Thoracic aorta (tissue), 2 donors: ENCODE measurements at regions not wholly inside any gene's neighbourhood (a gene's known extent, or its start where the extent isn't known, plus 50 kb on each side); places are given as distances from the start of the nearest gene placed in this dataset.

Source experiments
- ATAC-seq: fragments of 150-250 bp; one replicate; pipeline ENCODE4 v1.8.0; 2017; ENCODE audit warnings: low read depth; ENCODE audit not compliant: insufficient number of reproducible peaks, low FRiP score
- DNase-seq: peaks from one replicate; pipeline ENCODE4 v3.0.0-alpha.2; 2020; ENCODE audit warnings: low spot score
- H3K27ac ChIP-seq, 2 donors: fragments of 200-600 bp; sonication (generic); 1 replicate in 1 of 2; 2 replicates in 1 of 2; pipeline ENCODE4 v1.5.1; 2016; ENCODE audit warnings: mild to moderate bottlenecking in 2 of 2, moderate library complexity in 2 of 2
- H3K27me3 ChIP-seq: fragments of 200-600 bp; sonication (generic); replicated peaks from 2 replicates; pipeline ENCODE4 v1.6.0; 2016; ENCODE audit warnings: mild to moderate bottlenecking; ENCODE audit not compliant: insufficient read depth
- H3K36me3 ChIP-seq: fragments of 200-600 bp; sonication (generic); one replicate; pipeline ENCODE4 v1.5.1; 2016
- H3K4me1 ChIP-seq, 2 donors: fragments of 200-600 bp; sonication (generic); 1 replicate in 1 of 2; 2 replicates in 1 of 2; pipeline versions ENCODE4 v1.5.1 to v1.6.0; 2016; ENCODE audit warnings: low read depth in 2 of 2, mild to moderate bottlenecking in 1 of 2; ENCODE audit not compliant: control insufficient read depth in 1 of 2
- H3K4me3 ChIP-seq: fragments of 200-600 bp; sonication (generic); 2 replicates; pipeline ENCODE4 v1.5.1; 2016; ENCODE audit warnings: mild to moderate bottlenecking
- H3K9me3 ChIP-seq: fragments of 200-600 bp; sonication (generic); 2 replicates; pipeline ENCODE4 v1.5.1; 2016
- TF ChIP-seq, protein P1 (sequence below): fragments of 200-600 bp; sonication (generic); IDR thresholded peaks from one replicate; pipeline ENCODE4 v1.5.1; 2019; ENCODE audit warnings: antibody characterized with exemption

- no peak overlapping the region for H3K27ac ChIP-seq
- no peak for ATAC-seq
- no peak overlapping the region for H3K4me3 ChIP-seq
- H3K27me3 ChIP-seq = no peaks in the 10 kb centered on the region
- TF ChIP-seq, protein P1, sequence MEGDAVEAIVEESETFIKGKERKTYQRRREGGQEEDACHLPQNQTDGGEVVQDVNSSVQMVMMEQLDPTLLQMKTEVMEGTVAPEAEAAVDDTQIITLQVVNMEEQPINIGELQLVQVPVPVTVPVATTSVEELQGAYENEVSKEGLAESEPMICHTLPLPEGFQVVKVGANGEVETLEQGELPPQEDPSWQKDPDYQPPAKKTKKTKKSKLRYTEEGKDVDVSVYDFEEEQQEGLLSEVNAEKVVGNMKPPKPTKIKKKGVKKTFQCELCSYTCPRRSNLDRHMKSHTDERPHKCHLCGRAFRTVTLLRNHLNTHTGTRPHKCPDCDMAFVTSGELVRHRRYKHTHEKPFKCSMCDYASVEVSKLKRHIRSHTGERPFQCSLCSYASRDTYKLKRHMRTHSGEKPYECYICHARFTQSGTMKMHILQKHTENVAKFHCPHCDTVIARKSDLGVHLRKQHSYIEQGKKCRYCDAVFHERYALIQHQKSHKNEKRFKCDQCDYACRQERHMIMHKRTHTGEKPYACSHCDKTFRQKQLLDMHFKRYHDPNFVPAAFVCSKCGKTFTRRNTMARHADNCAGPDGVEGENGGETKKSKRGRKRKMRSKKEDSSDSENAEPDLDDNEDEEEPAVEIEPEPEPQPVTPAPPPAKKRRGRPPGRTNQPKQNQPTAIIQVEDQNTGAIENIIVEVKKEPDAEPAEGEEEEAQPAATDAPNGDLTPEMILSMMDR = no peak
- DNase-seq = no peak
- H3K36me3 ChIP-seq = no peaks in the 10 kb centered on the region
- no peaks in the 10 kb centered on the region for H3K4me1 ChIP-seq
- H3K9me3 ChIP-seq = no peaks in the 10 kb centered on the region
These were observed 137.6 kb upstream of the RUNX3 start for GRCh38 chr1:25067518-25068251.

DNA sequence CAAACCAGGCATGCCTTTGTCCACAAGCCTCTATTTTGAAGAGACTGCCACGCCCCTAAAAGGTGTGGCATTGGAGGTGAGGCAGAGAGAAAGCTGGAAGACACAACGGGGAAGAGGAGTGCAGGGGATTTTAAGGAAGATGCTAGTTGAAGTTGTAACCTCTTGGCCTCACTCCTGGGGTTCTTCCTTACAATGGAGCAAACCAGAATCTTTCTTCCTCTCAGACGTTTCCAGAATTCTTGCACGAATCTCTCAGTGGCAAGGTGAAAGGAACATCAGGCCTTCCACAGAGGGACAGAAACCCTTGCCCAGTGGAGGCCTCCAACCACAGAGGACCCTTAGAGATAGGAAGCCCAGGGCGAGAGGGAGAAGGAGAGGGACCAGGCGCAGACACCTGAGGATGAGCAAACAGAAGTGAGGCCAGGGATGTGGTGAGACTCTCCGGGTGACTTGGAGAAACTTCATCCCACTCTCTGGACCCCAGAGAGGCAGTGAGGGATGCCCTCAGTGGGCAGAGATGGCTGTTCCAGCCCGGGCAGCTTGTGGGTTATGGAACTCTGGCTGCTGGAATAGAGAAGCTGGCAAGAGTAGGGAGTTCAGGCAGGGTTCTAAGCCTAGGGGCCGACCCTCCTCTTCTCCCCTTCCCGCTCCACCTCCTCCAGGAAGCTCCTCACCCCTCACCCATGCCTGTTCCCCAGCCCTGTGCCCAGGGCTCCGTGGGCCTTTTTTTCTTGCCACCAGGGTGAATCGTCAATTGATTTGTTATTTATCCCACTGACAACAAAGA is 136.8 kb upstream of the RUNX3 start:
- Histone ChIP-seq H3K36me3 (no peaks in the 10 kb centered on the region), H3K4me3 (no peak overlapping the region), H3K27ac (no peak overlapping the region), H3K9me3 (no peaks in the 10 kb centered on the region), H3K4me1 (no peaks in the 10 kb centered on the region), H3K27me3 (no peaks in the 10 kb centered on the region)
- TF ChIP-seq, protein P1 = no peak
- DNase-seq (no peak), ATAC-seq (no peak)

GRCh38 chr1:25066256-25066655 is 136.2 kb upstream of the RUNX3 start:
- Histone ChIP-seq H3K4me1 (no peaks in the 10 kb centered on the region), H3K36me3 (no peaks in the 10 kb centered on the region), H3K27me3 (no peaks in the 10 kb centered on the region), H3K27ac (no peak overlapping the region), H3K4me3 (no peak overlapping the region), H3K9me3 (no peaks in the 10 kb centered on the region)
- DNase-seq = no peak
- TF ChIP-seq, protein P1 = no peak
- ATAC-seq = no peak

- TF ChIP-seq, protein P1 = no peak
- Histone ChIP-seq H3K9me3 (no peaks in the 10 kb centered on the region), H3K4me1 (no peaks in the 10 kb centered on the region), H3K27ac (no peak overlapping the region), H3K4me3 (no peak overlapping the region), H3K27me3 (no peaks in the 10 kb centered on the region), H3K36me3 (no peaks in the 10 kb centered on the region)
- DNase-seq = no peak
- no peak for ATAC-seq
These were observed 135.7 kb upstream of the RUNX3 start for GRCh38 chr1:25065795-25066238.

DNA sequence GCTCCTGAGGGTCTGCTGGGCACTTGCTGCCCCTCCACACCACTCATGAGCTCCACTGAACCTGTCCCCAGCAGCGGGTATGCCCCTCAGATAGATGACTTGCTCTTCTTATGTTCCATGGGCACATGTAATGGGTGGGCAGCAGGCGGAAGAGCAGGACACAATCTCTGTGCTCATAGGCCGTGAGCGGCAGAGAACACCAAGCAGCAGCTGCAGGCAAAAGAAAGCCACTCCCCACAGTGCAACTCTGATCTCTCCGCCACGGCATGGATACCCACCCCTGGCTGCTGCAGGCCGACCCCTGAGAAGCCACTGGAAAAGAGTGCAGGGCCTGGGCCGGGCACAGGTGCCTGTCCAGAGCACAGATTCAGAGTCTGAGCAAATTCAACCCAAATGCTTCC is 135.2 kb upstream of the RUNX3 start:
- DNase-seq = no peak
- ATAC-seq = no peak

More for the DNA sequence above, 135.2 kb upstream of the RUNX3 start:
- Histone ChIP-seq H3K27ac (no peak overlapping the region), H3K36me3 (no peaks in the 10 kb centered on the region), H3K27me3 (no peaks in the 10 kb centered on the region), H3K9me3 (no peaks in the 10 kb centered on the region), H3K4me1 (no peaks in the 10 kb centered on the region), H3K4me3 (no peak overlapping the region)
- TF ChIP-seq, protein P1 = no peak
